GM18861 (cell line): ENCODE measurements at regions not wholly inside any gene's neighbourhood (a gene's known extent, or its start where the extent isn't known, plus 50 kb on each side); places are given as distances from the start of the nearest gene placed in this dataset.

Experiments used
- ATAC-seq: cut with Tn5 transposase; IDR thresholded peaks from one replicate; pipeline ENCODE4 v1.9.1; 2021; ENCODE audit not compliant: unreplicated experiment

DNA sequence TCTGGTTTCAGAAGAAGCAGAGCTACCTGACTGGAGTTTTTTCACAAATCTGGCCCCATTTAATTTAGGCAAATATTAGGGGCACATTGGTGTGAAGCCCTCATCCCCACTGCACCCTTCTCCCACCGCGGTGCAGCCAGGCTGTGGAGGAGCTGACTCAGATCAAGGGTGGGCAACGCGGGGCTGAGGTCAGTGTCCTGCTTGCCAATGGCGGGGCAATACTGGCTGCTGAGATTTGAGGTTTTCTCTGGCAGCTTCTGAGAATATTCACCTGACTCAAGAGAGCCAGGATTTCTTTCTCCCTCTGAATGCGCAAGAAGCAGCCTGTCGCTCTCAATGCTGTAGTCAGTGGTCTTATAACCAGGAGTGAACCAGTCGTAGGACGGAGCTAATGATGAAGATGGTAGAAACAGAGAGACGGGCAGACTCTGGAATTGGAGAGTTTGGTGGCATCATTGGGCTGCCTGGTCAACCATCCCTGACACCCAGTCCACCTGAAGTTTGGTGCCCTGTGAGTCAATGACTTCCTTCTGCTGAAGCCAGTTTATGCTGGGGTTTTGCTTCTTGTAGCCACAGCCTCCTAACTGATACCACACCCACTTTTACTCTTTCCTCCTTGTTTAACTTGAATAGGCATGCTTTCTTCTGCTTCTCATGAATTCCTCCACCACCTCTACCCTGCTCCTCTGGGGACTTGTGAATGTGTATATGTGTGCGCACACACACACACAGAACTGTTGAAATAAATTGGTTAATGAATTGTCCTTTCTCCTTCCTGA is 123.7 kb upstream of the CTBP2 start:
- no peak for ATAC-seq

DNA sequence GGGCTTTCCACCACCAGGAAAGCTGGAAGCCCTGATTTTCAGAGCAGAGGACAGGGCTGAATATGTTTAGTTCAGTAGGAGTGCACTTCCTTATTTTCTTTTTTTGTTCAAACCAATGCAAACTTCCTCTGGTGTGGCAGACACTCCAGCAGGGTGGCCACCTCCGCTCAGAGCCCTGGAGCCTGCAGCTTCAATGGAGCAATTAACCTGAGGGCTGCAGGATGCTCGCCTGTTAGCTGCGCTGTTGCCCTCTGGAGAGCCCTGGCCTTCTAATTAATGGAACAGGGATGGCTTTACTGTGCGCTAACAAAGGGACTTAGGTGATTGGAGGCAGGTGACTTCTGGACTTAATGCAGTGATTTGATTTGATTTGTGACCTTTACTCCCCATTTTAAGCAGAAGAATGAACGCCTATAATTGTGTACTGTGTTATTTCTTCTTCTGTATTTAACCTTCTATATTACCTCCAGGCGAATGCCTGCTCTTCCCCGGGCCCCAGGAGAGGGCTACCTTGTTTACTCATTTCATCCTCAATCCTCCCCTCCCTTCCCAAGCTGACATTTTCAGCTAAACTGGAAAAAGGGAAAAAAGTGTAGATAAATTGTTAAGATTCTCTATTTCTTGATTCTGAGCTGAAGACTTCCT is 123.0 kb upstream of the CTBP2 start:
- ATAC-seq: no peak

DNA sequence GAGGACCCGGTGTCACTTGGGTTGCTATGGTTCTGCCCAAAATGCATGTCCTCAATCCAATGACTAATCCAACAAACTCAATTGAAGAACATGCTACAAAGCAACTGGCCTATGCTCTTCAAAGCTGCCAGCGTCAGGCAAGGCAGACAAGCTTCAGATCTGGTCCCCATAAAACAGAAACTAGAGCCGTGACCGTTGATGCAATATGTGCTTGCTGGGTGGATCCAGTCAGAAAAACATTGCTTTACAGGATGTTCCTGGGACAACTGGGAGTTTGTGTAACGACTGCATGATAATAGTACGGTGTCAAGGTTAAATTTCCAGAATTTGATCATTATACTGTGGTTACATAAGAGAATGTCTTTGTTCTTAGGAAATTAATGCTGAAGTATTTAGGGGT is 120.7 kb upstream of the CTBP2 start:
- ATAC-seq: no peak

DNA sequence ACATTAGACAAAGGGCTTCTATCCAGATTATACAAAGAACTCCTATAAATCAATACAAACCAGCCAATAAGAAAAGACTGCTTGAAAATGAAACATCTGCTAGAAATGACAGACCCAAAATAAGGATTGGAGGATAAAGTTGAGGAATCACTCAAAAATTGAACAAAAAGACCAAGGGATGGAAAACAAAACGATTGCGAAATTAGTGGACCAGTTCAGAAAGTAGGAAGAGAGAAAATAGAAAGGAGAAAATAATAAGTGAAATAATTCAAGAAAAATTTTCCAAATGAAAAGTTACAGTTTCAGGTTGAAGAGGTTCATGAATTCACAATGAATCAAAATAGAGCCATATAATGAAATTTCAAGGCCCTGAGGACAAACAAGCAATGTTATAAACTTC is 115.8 kb upstream of the CTBP2 start:
- no peak for ATAC-seq

DNA sequence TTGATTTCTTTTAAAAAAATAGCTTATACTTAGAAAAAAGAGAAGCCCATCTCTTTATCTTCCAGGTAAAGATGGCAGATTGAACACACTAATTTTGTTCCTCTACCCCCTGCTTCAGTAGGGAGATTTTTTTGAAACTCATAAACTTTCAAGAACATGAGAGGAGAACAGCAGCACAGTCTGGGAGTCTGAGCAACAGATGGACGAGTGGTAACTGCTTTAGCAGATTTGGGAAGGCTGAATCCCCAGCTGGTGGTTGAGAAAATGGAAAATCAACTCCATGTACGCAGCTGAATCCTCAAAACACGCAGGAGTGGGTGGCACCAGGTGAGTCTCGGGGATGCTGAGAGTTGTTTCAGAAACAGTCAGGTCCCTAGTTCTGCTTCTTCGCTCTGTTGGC is 114.6 kb upstream of the CTBP2 start:
- no peak for ATAC-seq

DNA sequence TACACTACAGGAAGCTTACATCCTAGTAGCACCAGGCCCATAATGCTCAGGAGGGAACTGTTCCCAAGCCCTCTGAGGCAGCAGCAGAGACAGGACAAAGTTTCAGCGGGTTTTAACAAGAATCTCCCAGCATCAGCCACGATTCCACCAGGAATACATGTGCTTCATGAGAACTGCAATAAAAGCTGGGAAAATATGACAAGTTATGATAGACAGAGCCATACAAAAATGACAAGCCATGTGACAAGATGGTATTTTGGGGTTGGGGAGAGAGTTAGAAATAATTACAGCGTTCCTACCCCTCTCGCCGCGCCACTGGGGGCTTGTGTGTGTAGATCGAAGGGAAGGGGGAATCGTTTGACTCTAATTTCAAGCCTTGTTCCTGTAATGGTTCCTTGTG is 112.7 kb upstream of the CTBP2 start:
- ATAC-seq: no peak

DNA sequence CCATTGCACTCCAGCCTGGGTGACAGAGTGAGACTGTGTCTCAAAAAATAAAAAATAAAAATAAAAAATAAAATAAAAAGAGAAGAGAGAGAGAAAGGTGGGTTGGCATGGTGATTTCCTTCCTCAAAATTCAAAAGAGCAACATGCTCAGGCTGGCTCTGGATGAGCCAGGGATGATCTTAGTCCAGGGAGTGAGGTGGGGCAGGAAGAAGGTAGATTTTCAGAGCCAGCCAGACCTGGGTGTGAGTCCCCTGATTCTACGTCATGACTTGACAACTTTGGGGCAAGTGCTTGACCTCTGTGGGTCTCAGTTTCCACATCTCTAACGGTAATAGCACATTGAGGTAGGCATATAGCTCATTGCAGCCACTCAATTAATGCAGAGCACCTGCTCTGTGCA is 109.4 kb upstream of the CTBP2 start:
- ATAC-seq: no peak

DNA sequence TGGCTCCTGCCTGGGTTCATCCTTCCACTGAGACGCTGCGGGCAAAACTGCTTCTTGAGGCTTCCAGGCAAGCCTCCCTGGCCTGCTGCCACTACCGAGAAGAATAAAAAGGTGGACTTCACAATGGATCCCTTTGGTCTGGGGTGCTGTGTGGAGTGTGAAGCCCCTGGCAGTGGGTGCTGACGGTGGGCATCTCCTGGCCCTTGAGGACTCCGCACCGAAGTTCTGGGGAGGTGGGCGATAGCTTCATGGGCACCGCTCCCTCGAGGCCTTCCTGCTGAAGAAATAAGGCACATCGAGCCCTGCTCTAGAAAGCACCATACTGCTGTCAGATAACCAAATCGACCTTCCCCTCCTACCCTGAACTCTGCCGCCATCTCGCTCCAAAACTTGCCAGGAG is 106.6 kb upstream of the CTBP2 start:
- no peak for ATAC-seq

DNA sequence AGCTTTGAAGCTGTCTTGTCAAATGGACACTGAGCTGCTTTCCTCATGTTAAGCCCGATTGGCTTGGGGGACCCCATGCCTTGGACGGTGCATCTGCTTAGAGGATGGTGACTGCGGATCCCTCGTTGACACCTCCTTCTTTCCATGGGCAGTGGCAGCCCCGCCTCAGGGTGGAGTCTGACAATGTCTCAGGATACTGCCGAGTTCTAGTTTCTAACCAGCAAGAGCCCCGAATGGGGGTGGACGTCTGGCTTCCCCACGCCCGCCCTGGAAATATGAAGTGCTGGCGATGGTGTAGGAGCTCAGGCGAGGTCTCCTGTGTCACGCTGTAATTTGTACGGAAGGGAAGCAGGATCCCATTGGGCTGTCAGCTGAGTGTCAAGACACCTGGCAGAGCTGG is 106.2 kb upstream of the CTBP2 start:
- ATAC-seq: no peak

DNA sequence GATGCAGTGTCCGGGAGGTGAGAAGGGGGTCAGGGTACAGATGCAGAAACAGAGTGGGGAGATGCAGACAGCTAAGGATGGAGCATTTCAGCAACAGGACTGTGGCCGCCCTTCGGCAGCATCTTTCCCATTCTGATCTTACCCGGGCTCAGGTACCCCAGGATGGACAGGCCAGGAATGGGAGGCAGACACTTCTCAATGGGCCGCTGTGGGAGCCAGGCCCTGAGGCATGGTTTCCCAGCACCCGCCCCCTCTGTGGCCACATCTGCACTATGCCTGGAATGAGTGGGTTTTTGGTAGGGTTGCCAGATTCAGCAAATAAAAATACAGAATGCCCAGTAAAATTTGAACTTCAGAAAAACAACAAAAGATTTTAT is 105.2 kb upstream of the CTBP2 start:
- no peak for ATAC-seq

DNA sequence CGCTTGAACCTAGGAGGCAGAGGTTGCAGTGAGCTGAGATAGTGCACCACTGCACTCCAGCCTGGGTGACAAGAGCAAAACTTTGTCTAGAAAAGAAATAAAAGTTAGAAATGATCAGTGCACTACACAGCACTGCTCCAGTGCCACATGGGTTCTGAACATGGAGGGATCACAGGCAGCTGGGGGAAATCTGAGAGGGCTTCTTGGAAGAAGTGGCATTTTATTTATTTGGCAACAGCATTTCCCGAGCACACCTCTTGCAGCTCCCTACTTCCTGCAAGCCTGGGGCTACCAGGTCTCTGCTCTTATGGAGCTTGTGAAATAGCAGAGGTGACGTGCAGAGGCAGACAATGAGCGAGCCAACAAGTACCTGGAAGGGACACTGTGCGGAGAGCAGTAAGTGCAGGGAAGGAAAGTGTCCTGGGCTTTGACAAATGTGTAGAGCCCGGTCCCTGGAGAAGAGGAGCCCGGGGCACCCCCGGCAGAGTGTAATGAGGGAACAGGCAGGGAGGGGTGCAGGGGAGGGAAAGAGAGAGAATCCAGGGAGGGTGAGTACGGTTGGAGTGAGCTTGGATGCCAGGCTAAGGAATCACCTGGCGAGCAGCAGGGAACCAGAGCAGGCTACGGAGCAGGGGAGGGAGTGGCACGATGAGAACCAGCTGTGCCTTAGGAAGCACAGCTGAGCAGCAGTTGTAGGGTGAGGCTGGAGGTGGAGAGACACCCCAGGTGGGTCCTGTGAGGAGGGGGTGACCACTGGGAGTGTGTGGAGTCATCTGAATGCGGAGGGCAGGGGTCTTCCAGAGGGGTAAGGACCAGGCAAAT is 104.6 kb upstream of the CTBP2 start:
- ATAC-seq: no peak

DNA sequence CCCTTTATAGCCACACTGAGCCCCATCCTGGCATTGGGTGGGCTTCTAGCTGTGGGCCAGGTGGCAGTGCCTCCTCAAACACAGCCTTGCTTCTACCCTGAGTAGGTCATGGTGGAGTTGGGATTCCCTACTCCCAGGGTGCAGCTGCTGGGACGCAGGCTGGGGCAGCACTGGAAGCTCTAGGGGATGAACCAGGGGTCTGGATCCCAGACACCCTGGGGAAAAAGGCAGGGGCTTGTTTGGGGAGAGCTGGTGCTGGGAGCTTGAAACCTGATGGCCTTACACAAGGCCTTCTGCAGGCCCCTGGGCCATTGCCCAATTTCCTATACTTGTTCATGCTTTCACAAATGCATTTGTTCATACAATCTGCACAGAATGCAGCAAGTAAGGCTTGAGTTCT is 103.7 kb upstream of the CTBP2 start:
- no peak for ATAC-seq

DNA sequence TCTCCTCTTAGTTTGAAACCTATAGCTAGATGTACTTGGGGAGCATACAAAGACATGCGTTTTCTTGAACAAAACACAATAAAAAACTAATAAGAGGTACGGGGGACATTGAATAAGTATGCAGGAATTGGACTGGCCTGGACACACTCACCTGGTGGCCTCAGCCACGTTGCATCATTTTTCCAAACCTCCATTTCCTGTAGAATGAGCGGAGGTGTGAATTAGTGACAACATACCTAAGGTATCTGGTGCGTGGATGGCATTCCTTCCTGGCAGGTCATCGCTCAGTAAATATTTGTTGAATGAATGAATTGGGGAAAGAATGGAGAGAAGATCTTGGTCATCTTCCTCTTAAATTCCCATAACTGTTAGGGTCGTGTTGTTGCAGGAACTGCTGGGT is 103.2 kb upstream of the CTBP2 start:
- ATAC-seq: no peak

DNA sequence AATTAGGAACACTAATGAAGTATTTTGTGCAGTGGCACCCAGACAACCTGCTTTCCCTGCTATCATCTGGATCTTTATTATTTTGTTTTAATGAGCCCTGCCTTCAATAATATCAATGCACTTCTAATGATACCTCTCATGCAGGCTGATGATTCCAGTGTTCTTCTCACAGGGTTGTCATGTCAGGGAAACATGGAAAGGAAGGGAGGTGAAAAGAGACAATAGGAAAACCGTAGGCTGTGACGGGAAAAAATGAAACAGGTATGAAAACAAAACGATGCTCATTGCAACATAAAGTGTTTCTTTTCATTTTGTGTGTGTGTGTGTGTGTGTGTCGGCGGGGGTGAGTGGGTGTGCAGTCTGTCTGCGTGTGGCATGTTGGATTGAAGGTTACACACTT is 102.6 kb upstream of the CTBP2 start:
- no peak for ATAC-seq

DNA sequence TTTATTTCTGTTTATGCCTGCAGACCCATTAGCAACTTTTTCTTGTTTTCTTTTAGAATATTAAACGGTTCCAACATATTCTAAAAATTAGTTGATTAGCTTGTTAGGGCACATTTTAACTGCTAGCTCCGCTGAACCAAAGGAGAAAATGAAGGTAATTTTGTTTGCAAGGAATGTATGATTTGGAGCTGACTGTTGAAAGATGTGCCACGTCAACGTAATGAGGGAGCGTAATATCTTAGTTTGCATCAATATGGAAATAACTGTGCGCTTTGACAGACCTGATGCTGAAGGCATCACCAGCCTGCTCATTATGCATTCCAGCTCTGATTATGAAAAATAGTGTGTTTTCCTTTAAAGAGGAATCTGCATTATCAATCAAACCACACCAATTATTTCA is 102.0 kb upstream of the CTBP2 start:
- ATAC-seq: no peak

DNA sequence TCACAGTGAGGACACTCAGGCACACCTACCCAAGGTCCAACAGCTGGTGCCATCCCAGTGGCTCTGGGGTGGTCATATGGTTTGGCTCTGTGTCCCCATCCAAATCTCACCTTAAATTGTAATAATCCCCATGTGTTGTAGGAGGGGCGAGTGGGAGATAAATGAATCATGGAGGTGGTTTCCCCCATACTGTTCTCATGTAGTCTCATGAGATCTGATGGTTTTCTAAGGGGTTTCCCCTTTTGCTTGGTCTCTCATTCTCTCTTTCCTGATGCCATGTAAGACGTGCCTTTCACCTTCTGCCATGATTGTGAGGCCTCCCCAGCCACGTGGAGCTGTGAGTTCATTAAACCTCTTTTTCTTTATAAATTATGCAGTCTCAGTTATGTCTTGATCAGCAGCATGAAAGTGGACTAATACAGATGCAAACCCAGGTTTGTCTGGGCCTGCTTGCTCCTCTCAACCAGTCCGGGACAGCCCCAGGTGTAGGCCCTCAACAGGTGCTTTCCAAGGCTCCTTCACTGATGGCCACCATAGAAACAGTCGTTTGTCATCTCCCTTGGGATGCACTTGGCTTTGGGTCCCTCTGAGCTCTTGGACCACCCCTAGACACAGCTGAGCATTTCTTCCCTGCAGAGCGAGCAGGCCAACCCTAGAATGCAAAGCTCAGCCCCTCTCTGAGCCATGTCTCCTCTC is 101.3 kb upstream of the CTBP2 start:
- no peak for ATAC-seq

DNA sequence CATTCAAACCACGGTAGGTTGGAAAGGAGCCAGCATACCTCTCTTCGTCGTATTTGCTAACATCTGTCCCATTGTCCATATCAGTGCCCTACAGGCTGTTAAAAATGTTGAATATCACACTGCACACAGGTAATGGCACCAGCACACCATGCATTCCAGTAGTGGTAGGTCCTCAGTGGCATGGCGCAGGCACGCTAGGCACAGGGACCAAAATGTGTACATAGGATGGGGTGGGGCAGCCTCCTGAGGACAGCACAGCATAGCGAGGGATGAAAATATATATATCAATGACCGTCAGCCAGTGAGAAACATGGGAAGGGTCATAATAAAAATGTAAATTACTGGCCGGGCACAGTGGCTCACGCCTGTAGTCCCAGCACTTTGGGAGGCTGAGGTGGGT is 99.9 kb upstream of the CTBP2 start:
- no peak for ATAC-seq

DNA sequence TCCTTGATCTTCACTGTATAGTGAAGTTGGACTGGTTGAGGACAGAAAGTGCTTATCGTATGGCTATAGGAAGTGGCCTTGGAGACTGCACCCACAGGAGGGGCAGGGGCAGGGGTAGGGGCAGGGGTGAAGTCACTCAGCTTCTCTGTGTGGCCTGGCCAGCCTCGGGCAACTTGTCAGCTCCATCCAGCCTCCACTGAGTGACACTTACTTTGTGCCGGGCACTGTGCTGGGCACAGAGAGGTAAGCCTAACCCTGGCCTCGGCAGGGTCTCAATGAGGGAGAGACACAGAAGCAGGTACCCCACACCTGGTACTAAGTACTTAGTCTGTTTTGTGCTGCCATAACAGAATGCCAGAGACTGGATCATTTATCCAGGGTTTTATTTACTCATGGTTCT is 99.3 kb upstream of the CTBP2 start:
- no peak for ATAC-seq

DNA sequence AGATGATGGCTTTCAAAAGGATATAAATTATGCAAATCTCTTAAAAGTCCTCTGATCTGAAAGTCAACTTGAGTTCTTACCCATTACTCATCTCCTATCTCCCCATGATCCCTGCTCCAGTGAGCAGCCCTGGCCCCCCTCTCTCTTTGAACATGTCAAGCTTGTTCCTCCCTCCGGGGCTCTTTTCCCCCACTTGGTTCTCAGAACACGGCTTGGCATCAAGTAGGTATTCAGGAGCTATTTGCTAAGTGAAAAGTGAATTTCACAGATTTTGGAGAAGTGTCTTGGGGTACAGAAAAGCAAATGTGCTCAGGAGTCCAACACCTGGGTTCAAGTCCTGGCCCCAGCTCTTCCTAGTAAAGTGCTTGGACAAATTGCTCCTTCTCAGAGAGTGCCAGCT is 98.3 kb upstream of the CTBP2 start:
- ATAC-seq: no peak

DNA sequence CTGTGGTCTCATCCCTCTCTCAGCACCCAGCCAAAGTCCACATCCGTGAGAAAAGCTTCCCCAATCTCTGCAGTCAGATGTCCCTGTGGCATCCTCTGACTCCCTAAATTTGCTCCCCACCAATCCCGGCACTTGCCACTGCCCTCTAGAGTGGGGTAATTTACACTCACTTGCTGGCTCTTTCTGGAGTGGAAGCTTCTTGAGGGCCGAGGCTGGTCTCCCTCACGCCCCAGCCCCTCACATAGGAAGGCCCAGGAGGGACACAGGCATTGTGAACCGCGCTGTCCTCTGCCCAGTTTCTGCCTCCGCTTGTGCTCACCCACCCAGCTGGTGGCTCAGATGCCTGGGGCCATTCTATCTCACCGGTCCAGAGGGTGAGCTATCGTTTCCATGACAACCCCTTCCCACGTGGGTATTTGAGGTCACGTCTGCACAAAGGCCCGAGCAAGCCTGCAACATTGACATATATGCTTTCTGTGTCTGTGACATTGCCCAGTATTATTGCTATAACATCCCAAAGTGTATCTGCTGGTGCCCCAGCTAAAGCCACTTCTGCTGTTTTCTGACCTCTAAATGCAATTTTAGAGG is 97.3 kb upstream of the CTBP2 start:
- no peak for ATAC-seq

DNA sequence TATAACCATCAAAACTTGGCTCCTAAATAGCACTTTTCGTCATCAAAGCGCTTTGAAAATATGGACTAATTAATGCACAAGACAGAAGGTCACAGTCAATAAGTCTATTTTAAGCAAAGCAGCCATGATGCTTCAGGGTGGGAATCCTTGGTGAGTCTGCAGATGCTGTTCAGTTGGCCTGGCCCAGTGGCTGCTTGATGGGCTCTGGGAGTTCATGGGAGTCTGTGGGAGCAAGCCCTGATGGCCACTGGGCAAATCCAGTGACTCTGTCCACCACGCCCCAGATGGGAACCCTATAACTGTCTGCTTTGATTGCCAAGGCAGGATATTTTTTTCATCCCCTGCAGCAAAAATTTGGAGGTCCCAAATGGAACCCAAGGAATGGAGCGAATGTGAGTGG is 95.7 kb upstream of the CTBP2 start:
- ATAC-seq: no peak
